GM13977 (cell line): ENCODE measurements at regions not wholly inside any gene's neighbourhood (a gene's known extent, or its start where the extent isn't known, plus 50 kb on each side); places are given as distances from the start of the nearest gene placed in this dataset.

Experiments used
- DNase-seq: peaks from one replicate; pipeline ENCODE4 v3.0.0; 2012; ENCODE audit warnings: low spot score
- CTCF ChIP-seq: IDR thresholded peaks from 2 replicates; pipeline ENCODE4 v1.5.1; 2012; ENCODE audit warnings: mild to moderate bottlenecking, control low read depth; ENCODE audit not compliant: insufficient read depth; ENCODE audit errors: extremely low read depth, missing control alignments
- in situ Hi-C: fragments of 300-500 bp; cut with MboI; formaldehyde crosslinking; loops from one replicate; pipeline ENCODE4 v1.12.0; 2022; ENCODE audit warnings: low sequenced_read_pairs, low pct_unique_long_range_greater_than_20kb, mixed read lengths, inconsistent platforms; ENCODE audit not compliant: unreplicated experiment

GRCh38 chr20:21967481-21967880 lies 262.0 kb downstream of the PAX1 start:
- no peak for DNase-seq
- TF ChIP-seq CTCF = no peak
- in situ Hi-C loops = no loop called here

GRCh38 chr20:21956591-21956990 lies 251.1 kb downstream of the PAX1 start:
- in situ Hi-C loops = no loop called here
- TF ChIP-seq CTCF = no peak
- no peak for DNase-seq

GRCh38 chr20:21947406-21947805 lies 241.9 kb downstream of the PAX1 start:
- TF ChIP-seq CTCF = no peak
- DNase-seq = no peak

GRCh38 chr20:21944227-21944626 lies 238.8 kb downstream of the PAX1 start:
- TF ChIP-seq CTCF = no peak
- in situ Hi-C loops = no loop called here
- DNase-seq = no peak

More at GRCh38 chr20:21947406-21947805, 241.9 kb downstream of the PAX1 start:
- in situ Hi-C loops = no loop called here

GRCh38 chr20:21941941-21942805 lies 236.7 kb downstream of the PAX1 start:
- DNase-seq = no peak
- no peak for TF ChIP-seq CTCF
- in situ Hi-C loops = no loop called here

- DNase-seq = no peak
- TF ChIP-seq CTCF = no peak
- in situ Hi-C loops = no loop called here
Measured at GRCh38 chr20:21936720-21937380, 231.4 kb downstream of the PAX1 start.
